SJSA1 (cell line): ENCODE measurements at regions not wholly inside any gene's neighbourhood (a gene's known extent, or its start where the extent isn't known, plus 50 kb on each side); places are given as distances from the start of the nearest gene placed in this dataset.

Experiments used
- DNase-seq, 2 experiments: peaks; one replicate each; pipeline ENCODE4 v3.0.0-alpha.2; 2015 to 2020; ENCODE audit warnings: low spot score in 2 of 2, low read depth in 1 of 2
- H3K27ac ChIP-seq: fragments of 250-450 bp; sonication (Bioruptor Pico); 2 replicates; pipeline ENCODE4 v1.5.1; 2020; ENCODE audit warnings: mild to moderate bottlenecking, moderate library complexity
- H3K27me3 ChIP-seq: fragments of 250-450 bp; sonication (Bioruptor Pico); replicated peaks from 2 replicates; pipeline ENCODE4 v1.5.1; 2020; ENCODE audit warnings: mild to moderate bottlenecking, moderate library complexity
- H3K36me3 ChIP-seq: fragments of 250-450 bp; sonication (Bioruptor Pico); 2 replicates; pipeline ENCODE4 v1.5.1; 2020; ENCODE audit warnings: mild to moderate bottlenecking
- H3K4me1 ChIP-seq: fragments of 250-450 bp; sonication (Bioruptor Pico); replicated peaks from 2 replicates; pipeline ENCODE4 v1.6.1; 2021; ENCODE audit warnings: mild to moderate bottlenecking
- H3K4me3 ChIP-seq: fragments of 250-450 bp; sonication (Bioruptor Pico); 2 replicates; pipeline ENCODE4 v1.5.1; 2020; ENCODE audit warnings: mild to moderate bottlenecking
- H3K9me3 ChIP-seq: fragments of 250-450 bp; sonication (Bioruptor Pico); replicated peaks from 2 replicates; pipeline ENCODE4 v1.5.1; 2020; ENCODE audit warnings: mild to moderate bottlenecking

- H3K4me1 ChIP-seq: no peaks in the 10 kb centered on the region
- H3K27ac ChIP-seq: no peak overlapping the region
- no peaks in the 10 kb centered on the region for H3K27me3 ChIP-seq
- H3K9me3 ChIP-seq: no peaks in the 10 kb centered on the region
- H3K4me3 ChIP-seq: no peak overlapping the region
- no peaks in the 10 kb centered on the region for H3K36me3 ChIP-seq
- DNase-seq: no peak
Observed at GRCh38 chr12:83823386-83824045, 1089.1 kb downstream of the SLC6A15 start.

- no peaks in the 10 kb centered on the region for H3K27me3 ChIP-seq
- no peak overlapping the region for H3K27ac ChIP-seq
- DNase-seq: no peak
- no peak overlapping the region for H3K4me3 ChIP-seq
- H3K9me3 ChIP-seq: no peaks in the 10 kb centered on the region
- no peaks in the 10 kb centered on the region for H3K36me3 ChIP-seq
- no peaks in the 10 kb centered on the region for H3K4me1 ChIP-seq
Observed at GRCh38 chr12:83821967-83822366, 1090.6 kb downstream of the SLC6A15 start.

GRCh38 chr12:83818881-83819280 lies 1093.7 kb downstream of the SLC6A15 start:
- no peaks in the 10 kb centered on the region for H3K27me3 ChIP-seq
- H3K4me1 ChIP-seq: no peaks in the 10 kb centered on the region
- no peaks in the 10 kb centered on the region for H3K9me3 ChIP-seq
- no peak overlapping the region for H3K4me3 ChIP-seq
- H3K27ac ChIP-seq: no peak overlapping the region
- DNase-seq: no peak
- H3K36me3 ChIP-seq: no peaks in the 10 kb centered on the region

GRCh38 chr12:83817730-83818129 lies 1094.9 kb downstream of the SLC6A15 start:
- Histone ChIP-seq H3K27ac (no peak overlapping the region), H3K4me3 (no peak overlapping the region), H3K9me3 (0 out of 2 replicates have a peak, but pooled peaks cover 3% of the 10 kb centered on the region), H3K36me3 (no peaks in the 10 kb centered on the region), H3K27me3 (no peaks in the 10 kb centered on the region), H3K4me1 (no peaks in the 10 kb centered on the region)
- DNase-seq: no peak

GRCh38 chr12:83808591-83808990 lies 1104.0 kb downstream of the SLC6A15 start:
- Histone ChIP-seq H3K4me1 (no peaks in the 10 kb centered on the region), H3K9me3 (0 out of 2 replicates have a peak, but pooled peaks cover 3% of the 10 kb centered on the region), H3K27me3 (no peaks in the 10 kb centered on the region), H3K27ac (no peak overlapping the region), H3K4me3 (no peak overlapping the region), H3K36me3 (no peaks in the 10 kb centered on the region)
- DNase-seq: no peak

GRCh38 chr12:83807871-83808270 lies 1104.7 kb downstream of the SLC6A15 start:
- Histone ChIP-seq H3K4me1 (no peaks in the 10 kb centered on the region), H3K9me3 (0 out of 2 replicates have a peak, but pooled peaks cover 1% of the 10 kb centered on the region), H3K27me3 (no peaks in the 10 kb centered on the region), H3K4me3 (no peak overlapping the region), H3K36me3 (no peaks in the 10 kb centered on the region), H3K27ac (no peak overlapping the region)
- DNase-seq: no peak

- Histone ChIP-seq H3K27me3 (no peaks in the 10 kb centered on the region), H3K36me3 (no peaks in the 10 kb centered on the region), H3K4me3 (no peak overlapping the region), H3K4me1 (no peaks in the 10 kb centered on the region), H3K9me3 (no peaks in the 10 kb centered on the region), H3K27ac (no peak overlapping the region)
- DNase-seq: no peak
Observed at GRCh38 chr12:83805873-83806272, 1106.7 kb downstream of the SLC6A15 start.

GRCh38 chr12:83805156-83805772 lies 1107.3 kb downstream of the SLC6A15 start:
- no peak overlapping the region for H3K27ac ChIP-seq
- H3K9me3 ChIP-seq: no peaks in the 10 kb centered on the region
- H3K4me1 ChIP-seq: no peaks in the 10 kb centered on the region
- DNase-seq: no peak
- H3K4me3 ChIP-seq: no peak overlapping the region
- H3K36me3 ChIP-seq: no peaks in the 10 kb centered on the region
- H3K27me3 ChIP-seq: no peaks in the 10 kb centered on the region

- no peaks in the 10 kb centered on the region for H3K4me1 ChIP-seq
- no peak overlapping the region for H3K4me3 ChIP-seq
- no peaks in the 10 kb centered on the region for H3K27me3 ChIP-seq
- DNase-seq: no peak
- H3K36me3 ChIP-seq: no peaks in the 10 kb centered on the region
- no peaks in the 10 kb centered on the region for H3K9me3 ChIP-seq
- H3K27ac ChIP-seq: no peak overlapping the region
Observed at GRCh38 chr12:83801972-83802371, 1110.6 kb downstream of the SLC6A15 start.

GRCh38 chr12:83800022-83800421 lies 1112.6 kb downstream of the SLC6A15 start:
- Histone ChIP-seq H3K9me3 (no peaks in the 10 kb centered on the region), H3K27ac (no peak overlapping the region), H3K4me3 (no peak overlapping the region), H3K36me3 (no peaks in the 10 kb centered on the region), H3K4me1 (no peaks in the 10 kb centered on the region), H3K27me3 (no peaks in the 10 kb centered on the region)
- no peak for DNase-seq

- H3K27me3 ChIP-seq: no peaks in the 10 kb centered on the region
- H3K9me3 ChIP-seq: no peaks in the 10 kb centered on the region
- no peaks in the 10 kb centered on the region for H3K4me1 ChIP-seq
- DNase-seq: no peak
- no peak overlapping the region for H3K27ac ChIP-seq
- H3K4me3 ChIP-seq: no peak overlapping the region
- H3K36me3 ChIP-seq: no peaks in the 10 kb centered on the region
Observed at GRCh38 chr12:83796531-83796930, 1109.8 kb downstream of the TMTC2 start.

- Histone ChIP-seq H3K27me3 (no peaks in the 10 kb centered on the region), H3K9me3 (no peaks in the 10 kb centered on the region; the same call in 1 of the 2 replicates), H3K4me3 (no peak overlapping the region), H3K27ac (no peak overlapping the region), H3K36me3 (no peaks in the 10 kb centered on the region), H3K4me1 (no peaks in the 10 kb centered on the region)
- DNase-seq: no peak
Observed at GRCh38 chr12:83793616-83794015, 1106.9 kb downstream of the TMTC2 start.

GRCh38 chr12:83784298-83784890 lies 1097.7 kb downstream of the TMTC2 start:
- Histone ChIP-seq H3K27ac (no peak overlapping the region), H3K4me1 (no peaks in the 10 kb centered on the region), H3K9me3 (no peaks in the 10 kb centered on the region), H3K27me3 (no peaks in the 10 kb centered on the region), H3K4me3 (no peak overlapping the region), H3K36me3 (no peaks in the 10 kb centered on the region)
- no peak for DNase-seq

GRCh38 chr12:83779526-83779925 lies 1092.8 kb downstream of the TMTC2 start:
- no peak overlapping the region for H3K4me3 ChIP-seq
- H3K4me1 ChIP-seq: no peaks in the 10 kb centered on the region
- no peaks in the 10 kb centered on the region for H3K9me3 ChIP-seq
- no peak for DNase-seq
- no peaks in the 10 kb centered on the region for H3K27me3 ChIP-seq
- no peak overlapping the region for H3K27ac ChIP-seq
- no peaks in the 10 kb centered on the region for H3K36me3 ChIP-seq
